ENCODE measurements at regions not wholly inside any gene's neighbourhood (a gene's known extent, or its start where the extent isn't known, plus 50 kb on each side); places are given as distances from the start of the nearest gene placed in this dataset.

GRCh38 chr15:98425173-98425572, 223.2 kb upstream of the IGF1R start:
- no peak for DNase-seq

- no peak for DNase-seq
These were observed 221.0 kb upstream of the IGF1R start for GRCh38 chr15:98427321-98427720.

GRCh38 chr15:98428253-98428989, 219.9 kb upstream of the IGF1R start:
- peak; percentile 45 to 54 for DNase-seq

- DNase-seq: no peak
These were observed 217.2 kb upstream of the IGF1R start for GRCh38 chr15:98431171-98431570.

GRCh38 chr15:98433346-98433745, 215.0 kb upstream of the IGF1R start:
- no peak for DNase-seq

GRCh38 chr15:98433856-98434255, 214.5 kb upstream of the IGF1R start:
- DNase-seq: no peak

GRCh38 chr15:98437752-98438151, 210.6 kb upstream of the IGF1R start:
- no peak for DNase-seq

GRCh38 chr15:98438326-98438725, 210.0 kb upstream of the IGF1R start:
- no peak for DNase-seq

GRCh38 chr15:98438907-98439306, 209.4 kb upstream of the IGF1R start:
- DNase-seq: no peak

GRCh38 chr15:98439523-98439942, 208.8 kb upstream of the IGF1R start:
- no peak for DNase-seq

GRCh38 chr15:98440917-98441316, 207.4 kb upstream of the IGF1R start:
- DNase-seq: no peak

GRCh38 chr15:98441599-98441998, 206.7 kb upstream of the IGF1R start:
- no peak for DNase-seq

GRCh38 chr15:98442379-98442833, 205.9 kb upstream of the IGF1R start:
- peak; percentile 74 to 78 for DNase-seq

- DNase-seq: no peak
These were observed 205.4 kb upstream of the IGF1R start for GRCh38 chr15:98442901-98443300.

GRCh38 chr15:98443526-98443925, 204.8 kb upstream of the IGF1R start:
- no peak for DNase-seq

- DNase-seq: no peak
These were observed 204.2 kb upstream of the IGF1R start for GRCh38 chr15:98444138-98444537.

GRCh38 chr15:98445315-98445714, 203.0 kb upstream of the IGF1R start:
- no peak for DNase-seq

GRCh38 chr15:98446083-98446482, 202.3 kb upstream of the IGF1R start:
- no peak for DNase-seq

- no peak for DNase-seq
These were observed 201.3 kb upstream of the IGF1R start for GRCh38 chr15:98447069-98447468.

GRCh38 chr15:98451236-98451635, 197.1 kb upstream of the IGF1R start:
- DNase-seq: no peak

- DNase-seq: no peak
These were observed 196.1 kb upstream of the IGF1R start for GRCh38 chr15:98452238-98452637.

- no peak for DNase-seq
These were observed 192.4 kb upstream of the IGF1R start for GRCh38 chr15:98455904-98456303.

- DNase-seq: no peak
These were observed 171.8 kb upstream of the IGF1R start for GRCh38 chr15:98476559-98476958.

GRCh38 chr15:98480844-98481243, 167.5 kb upstream of the IGF1R start:
- no peak for DNase-seq

GRCh38 chr15:98483575-98484130, 164.7 kb upstream of the IGF1R start:
- DNase-seq: no peak
